ENCODE measurements at regions not wholly inside any gene's neighbourhood (a gene's known extent, or its start where the extent isn't known, plus 50 kb on each side); places are given as distances from the start of the nearest gene placed in this dataset.

GRCh38 chrX:94361241-94361640 lies 687.2 kb downstream of the FAM133A start:
- 70 to 78% methylated on average over 7 to 10 of the region's 10 CpGs for WGBS, 2 donors
- H3K27me3 ChIP-seq, result no peaks in the 10 kb centered on the region
- intact Hi-C loops (cut with DNase I; ENCODE audit: low total_unique reads), result no loop called here
- no peaks in the 10 kb centered on the region for H3K36me3 ChIP-seq (ENCODE audit: low read depth, missing control alignments)
- TF ChIP-seq POLR2A (IDR thresholded peaks at IDR 0.05), result no peak
- TF ChIP-seq CTCF (IDR thresholded peaks at IDR 0.05), result no peak
- H3K4me3 ChIP-seq, result no peak overlapping the region
- H3K27ac ChIP-seq, result no peak overlapping the region
- no peaks in the 10 kb centered on the region for H3K9me3 ChIP-seq
- DNase-seq, result no peak
- no peaks in the 10 kb centered on the region for H3K4me1 ChIP-seq

GRCh38 chrX:94365736-94366135 lies 691.7 kb downstream of the FAM133A start:
- Histone ChIP-seq H3K9me3 (no peaks in the 10 kb centered on the region), H3K4me3 (no peak overlapping the region), H3K4me1 (no peaks in the 10 kb centered on the region), H3K27me3 (no peaks in the 10 kb centered on the region), H3K36me3 (ENCODE audit: low read depth, missing control alignments) (no peaks in the 10 kb centered on the region), H3K27ac (no peak overlapping the region)
- intact Hi-C loops (cut with DNase I; ENCODE audit: low total_unique reads), result no loop called here
- DNase-seq, result no peak
- TF ChIP-seq CTCF (IDR thresholded peaks at IDR 0.05) (no peak), POLR2A (IDR thresholded peaks at IDR 0.05) (no peak)
- WGBS, 2 donors, result 63 to 83% methylated on average over 3 of the region's 3 CpGs

DNA sequence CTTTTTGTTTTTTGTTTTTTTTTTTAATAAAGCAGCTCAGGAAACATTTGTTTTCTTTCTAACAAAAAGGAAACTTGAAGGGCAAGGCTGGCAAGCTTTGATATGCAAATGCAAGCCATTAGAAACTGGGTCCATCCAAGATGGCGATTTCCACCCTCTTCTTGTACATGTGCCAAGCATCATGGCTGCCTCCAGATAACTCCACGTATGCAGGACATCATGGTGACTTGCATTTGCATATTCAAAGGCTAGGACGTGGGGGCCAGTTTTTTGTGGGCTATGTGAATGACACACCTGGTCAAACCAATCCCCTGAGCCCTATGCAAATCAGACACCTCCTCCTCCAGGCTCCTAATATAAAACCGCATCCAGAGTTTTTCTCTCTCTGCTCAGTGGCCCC lies 692.6 kb downstream of the FAM133A start:
- 44% methylated on average over 4 of the region's 4 CpGs; no CpG with 5 or more reads in 1 of the 2 donors for WGBS, 2 donors
- TF ChIP-seq CTCF (IDR thresholded peaks at IDR 0.05) (no peak), POLR2A (IDR thresholded peaks at IDR 0.05) (no peak)

DNA sequence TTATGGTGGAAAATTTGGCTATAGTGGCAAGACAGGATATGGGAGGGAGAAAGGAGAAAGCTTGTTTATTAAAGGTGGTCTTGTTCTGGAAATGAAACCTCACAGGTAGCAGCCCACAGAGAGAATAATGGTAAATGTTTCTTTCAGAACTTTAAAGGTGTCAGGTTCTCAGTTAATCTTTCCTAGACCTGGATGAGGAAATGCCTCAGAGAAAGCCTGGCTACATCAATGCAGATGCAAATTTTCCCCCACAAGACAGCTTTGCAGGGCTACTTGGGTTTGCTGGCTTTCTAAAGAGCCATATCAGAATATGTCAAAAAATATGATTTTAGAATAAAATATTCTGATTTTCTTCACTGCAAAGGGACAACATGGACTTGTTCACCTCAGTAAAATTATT lies 715.0 kb downstream of the FAM133A start:
- intact Hi-C loops (cut with DNase I; ENCODE audit: low total_unique reads), result no loop called here
- no peak for TF ChIP-seq POLR2A (IDR thresholded peaks at IDR 0.05)
- TF ChIP-seq CTCF (IDR thresholded peaks at IDR 0.05), result no peak
- Histone ChIP-seq H3K4me3 (no peak overlapping the region), H3K9me3 (no peaks in the 10 kb centered on the region), H3K36me3 (ENCODE audit: low read depth, missing control alignments) (no peaks in the 10 kb centered on the region), H3K27ac (no peak overlapping the region), H3K27me3 (no peaks in the 10 kb centered on the region), H3K4me1 (no peaks in the 10 kb centered on the region)
- DNase-seq, result no peak

More for the DNA sequence above, 692.6 kb downstream of the FAM133A start:
- H3K27me3 ChIP-seq, result no peaks in the 10 kb centered on the region
- no peaks in the 10 kb centered on the region for H3K9me3 ChIP-seq
- no peak overlapping the region for H3K4me3 ChIP-seq
- intact Hi-C loops (cut with DNase I; ENCODE audit: low total_unique reads), result no loop called here
- no peak overlapping the region for H3K27ac ChIP-seq
- H3K36me3 ChIP-seq (ENCODE audit: low read depth, missing control alignments), result no peaks in the 10 kb centered on the region
- H3K4me1 ChIP-seq, result no peaks in the 10 kb centered on the region
- no peak for DNase-seq

DNA sequence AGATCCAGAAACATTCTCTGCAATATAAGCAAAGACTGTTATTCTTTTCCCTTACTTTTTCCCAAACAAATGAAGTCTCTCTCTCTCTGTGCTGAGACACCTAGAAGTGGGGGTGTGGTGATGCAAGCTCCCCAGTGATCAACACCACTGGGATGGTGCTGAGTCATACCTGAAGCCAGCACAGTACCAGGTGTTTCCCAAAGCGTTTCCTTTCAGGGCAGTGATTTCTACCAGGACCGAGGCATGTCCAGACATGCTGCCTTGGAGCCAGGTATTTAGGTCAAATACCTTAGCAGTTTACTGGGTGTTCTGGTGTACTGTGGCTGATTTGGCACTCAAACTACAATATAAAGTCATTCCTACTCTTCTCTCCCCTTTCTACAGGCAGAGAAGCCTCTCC lies 726.5 kb downstream of the FAM133A start:
- TF ChIP-seq CTCF (IDR thresholded peaks at IDR 0.05), result no peak
- no peak for TF ChIP-seq POLR2A (IDR thresholded peaks at IDR 0.05)
- Histone ChIP-seq H3K4me3 (no peak overlapping the region), H3K9me3 (no peaks in the 10 kb centered on the region), H3K27me3 (no peaks in the 10 kb centered on the region), H3K4me1 (no peaks in the 10 kb centered on the region), H3K27ac (no peak overlapping the region), H3K36me3 (ENCODE audit: low read depth, missing control alignments) (no peaks in the 10 kb centered on the region)
- 76% methylated on average over 2 of the region's 2 CpGs; no CpG with 5 or more reads in 1 of the 2 donors for WGBS, 2 donors
- no peak for DNase-seq
- intact Hi-C loops (cut with DNase I; ENCODE audit: low total_unique reads), result no loop called here
